GM12872 (cell line): ENCODE measurements at regions not wholly inside any gene's neighbourhood (a gene's known extent, or its start where the extent isn't known, plus 50 kb on each side); places are given as distances from the start of the nearest gene placed in this dataset.

Source experiments
- TF ChIP-seq, protein P1 (sequence below): IDR thresholded peaks from 3 replicates; pipeline ENCODE4 v1.5.1; 2011; ENCODE audit warnings: low read depth, mild to moderate bottlenecking, low read length, moderate library complexity; ENCODE audit not compliant: insufficient read depth

DNA sequence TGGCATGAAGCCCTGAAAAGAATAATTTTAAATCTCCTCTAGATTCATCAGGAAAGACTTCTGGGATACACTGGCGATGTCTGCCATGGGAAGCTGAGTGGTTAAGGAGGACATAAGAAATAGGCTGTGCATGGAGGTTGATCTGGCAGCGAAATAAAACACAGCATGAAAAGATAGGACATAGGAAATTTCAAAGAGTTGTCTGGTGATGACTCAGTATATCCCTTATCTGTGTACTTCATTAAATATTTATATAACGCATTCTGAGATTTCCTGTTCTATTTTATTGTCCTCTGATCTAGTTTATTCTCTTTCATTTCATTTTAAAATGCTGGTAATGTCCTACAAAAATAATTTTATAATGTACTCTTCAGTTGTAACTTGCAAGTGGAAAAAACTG lies 1337.3 kb upstream of the DDX18 start:
- TF ChIP-seq, protein P1, sequence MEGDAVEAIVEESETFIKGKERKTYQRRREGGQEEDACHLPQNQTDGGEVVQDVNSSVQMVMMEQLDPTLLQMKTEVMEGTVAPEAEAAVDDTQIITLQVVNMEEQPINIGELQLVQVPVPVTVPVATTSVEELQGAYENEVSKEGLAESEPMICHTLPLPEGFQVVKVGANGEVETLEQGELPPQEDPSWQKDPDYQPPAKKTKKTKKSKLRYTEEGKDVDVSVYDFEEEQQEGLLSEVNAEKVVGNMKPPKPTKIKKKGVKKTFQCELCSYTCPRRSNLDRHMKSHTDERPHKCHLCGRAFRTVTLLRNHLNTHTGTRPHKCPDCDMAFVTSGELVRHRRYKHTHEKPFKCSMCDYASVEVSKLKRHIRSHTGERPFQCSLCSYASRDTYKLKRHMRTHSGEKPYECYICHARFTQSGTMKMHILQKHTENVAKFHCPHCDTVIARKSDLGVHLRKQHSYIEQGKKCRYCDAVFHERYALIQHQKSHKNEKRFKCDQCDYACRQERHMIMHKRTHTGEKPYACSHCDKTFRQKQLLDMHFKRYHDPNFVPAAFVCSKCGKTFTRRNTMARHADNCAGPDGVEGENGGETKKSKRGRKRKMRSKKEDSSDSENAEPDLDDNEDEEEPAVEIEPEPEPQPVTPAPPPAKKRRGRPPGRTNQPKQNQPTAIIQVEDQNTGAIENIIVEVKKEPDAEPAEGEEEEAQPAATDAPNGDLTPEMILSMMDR, result no peak

DNA sequence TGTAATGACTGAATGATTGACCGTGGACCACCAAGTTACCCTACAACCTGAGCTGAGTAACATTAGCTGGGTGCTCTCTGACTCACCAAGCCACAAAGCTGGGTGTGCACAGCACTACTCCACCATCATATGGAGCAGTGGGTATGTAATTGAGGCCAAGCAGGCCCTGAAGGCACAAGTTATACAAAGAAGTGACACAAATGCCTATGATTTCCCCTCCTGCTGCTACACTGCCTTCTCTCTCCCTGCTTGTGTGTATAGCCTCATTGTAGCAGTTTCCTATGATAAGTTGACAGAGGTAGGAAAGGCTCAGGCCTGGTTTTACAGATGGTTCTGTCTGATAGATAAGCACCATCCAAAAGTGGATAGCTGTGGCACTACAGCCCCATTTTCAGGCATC lies 1327.2 kb upstream of the DDX18 start:
- TF ChIP-seq, protein P1, result no peak

GRCh38 chr2:116489292-116489691 lies 1325.2 kb upstream of the DDX18 start:
- TF ChIP-seq, protein P1, result no peak

DNA sequence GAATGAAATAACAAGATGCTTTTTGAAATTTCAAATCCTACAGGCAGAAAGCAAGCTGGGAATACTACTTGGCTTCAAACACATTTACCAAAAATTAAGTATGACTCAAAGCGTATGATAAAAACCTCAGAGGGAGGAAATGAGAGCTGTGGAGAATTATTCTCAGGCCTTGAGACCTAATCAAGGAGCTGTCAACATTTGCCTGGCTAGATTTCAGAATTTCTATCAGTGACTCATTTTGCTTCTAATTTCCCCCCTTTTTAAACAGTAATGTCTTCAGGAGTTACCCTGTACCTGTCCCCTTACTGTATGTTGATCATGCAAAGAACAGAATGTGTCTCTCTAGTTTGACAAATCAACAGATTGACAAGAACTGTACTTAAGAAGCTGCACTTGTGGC lies 1324.5 kb upstream of the DDX18 start:
- TF ChIP-seq, protein P1, result no peak

GRCh38 chr2:116490511-116491145 lies 1323.9 kb upstream of the DDX18 start:
- TF ChIP-seq, protein P1, result no peak

DNA sequence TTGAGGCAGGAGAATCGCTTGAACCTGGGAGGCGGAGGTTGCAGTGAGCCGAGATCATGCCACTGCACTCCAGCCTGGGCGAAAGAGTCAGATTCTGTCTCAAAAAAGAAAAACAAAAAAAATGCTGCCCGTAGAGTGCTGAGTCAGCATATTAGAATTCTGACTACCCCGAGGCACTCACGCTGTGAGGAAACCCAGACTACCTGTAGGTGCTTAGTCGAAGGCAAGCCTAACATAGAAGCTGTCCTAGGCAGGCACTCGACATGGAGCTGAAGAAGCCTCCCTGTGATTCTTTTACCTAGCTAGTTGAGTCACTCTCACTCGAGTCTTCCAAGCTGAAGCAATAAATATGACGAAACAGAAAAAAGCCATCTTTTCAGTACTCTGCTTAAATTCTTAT lies 1323.2 kb upstream of the DDX18 start:
- TF ChIP-seq, protein P1, result no peak

GRCh38 chr2:116499389-116499788 lies 1315.1 kb upstream of the DDX18 start:
- TF ChIP-seq, protein P1, result no peak
